Nephron progenitor cell (in vitro differentiated cells): ENCODE measurements at regions not wholly inside any gene's neighbourhood (a gene's known extent, or its start where the extent isn't known, plus 50 kb on each side); places are given as distances from the start of the nearest gene placed in this dataset.
"Not testable (repeated sequence)": the region's sequence is repeated elsewhere in the genome, so short reads cannot be mapped to it uniquely, and the experiment has no call there.

Source experiments
- DNase-seq: peaks from one replicate; pipeline ENCODE4 v3.0.0; 2021
- H3K27ac Mint-ChIP-seq: 2 replicates; pipeline ENCODE4 v1.8.0; 2021; ENCODE audit warnings: mild to moderate bottlenecking, moderate library complexity, mixed read lengths
- H3K27me3 Mint-ChIP-seq: 2 replicates; pipeline ENCODE4 v1.8.0; 2021; ENCODE audit warnings: mild to moderate bottlenecking, low read depth, mixed read lengths; ENCODE audit not compliant: poor library complexity
- H3K36me3 Mint-ChIP-seq: 2 replicates; pipeline ENCODE4 v1.8.0; 2021; ENCODE audit warnings: low read depth, mixed read lengths
- H3K4me1 Mint-ChIP-seq: 2 replicates; pipeline ENCODE4 v1.8.0; 2021; ENCODE audit warnings: mixed read lengths
- H3K4me3 Mint-ChIP-seq: 2 replicates; pipeline ENCODE4 v1.8.0; 2021; ENCODE audit warnings: mild to moderate bottlenecking, moderate library complexity, mixed read lengths
- H3K9me3 Mint-ChIP-seq: 2 replicates; pipeline ENCODE4 v1.8.0; 2021; ENCODE audit warnings: mild to moderate bottlenecking, moderate library complexity, mixed read lengths
- CTCF ChIP-seq: fragments of 200-600 bp; sonication (generic); IDR thresholded peaks from 2 replicates; pipeline ENCODE4 v1.5.0; 2021; ENCODE audit warnings: antibody characterized with exemption

- Mint-ChIP-seq H3K27ac (no peak overlapping the region), H3K4me3 (no peak overlapping the region), H3K27me3 (peaks cover 18% of the 10 kb centered on the region), H3K4me1 (peaks cover 12% of the 10 kb centered on the region), H3K9me3 (peaks cover 6% of the 10 kb centered on the region), H3K36me3 (peaks cover 4% of the 10 kb centered on the region)
- no peak for TF ChIP-seq CTCF
- no peak for DNase-seq
Measured at GRCh38 chr12:107514887-107515445, 170.6 kb upstream of the PWP1 start.

GRCh38 chr12:107515446-107515958 lies 170.1 kb upstream of the PWP1 start:
- Mint-ChIP-seq H3K27me3 (peaks cover 14% of the 10 kb centered on the region), H3K36me3 (peaks cover 7% of the 10 kb centered on the region), H3K27ac (no peak overlapping the region), H3K4me1 (peaks cover 13% of the 10 kb centered on the region), H3K4me3 (no peak overlapping the region), H3K9me3 (peaks cover 6% of the 10 kb centered on the region)
- no peak for TF ChIP-seq CTCF
- no peak for DNase-seq

- not testable (repeated sequence) for H3K9me3 Mint-ChIP-seq, H3K4me3 Mint-ChIP-seq, DNase-seq, H3K27ac Mint-ChIP-seq
- H3K4me1 Mint-ChIP-seq: peaks cover 13% of the 10 kb centered on the region
- H3K27me3 Mint-ChIP-seq: peaks cover 13% of the 10 kb centered on the region
- H3K36me3 Mint-ChIP-seq: peaks cover 22% of the 10 kb centered on the region
Measured at GRCh38 chr12:107517816-107518215, 167.8 kb upstream of the PWP1 start.

GRCh38 chr12:107518868-107519267 lies 166.7 kb upstream of the PWP1 start:
- Mint-ChIP-seq H3K4me1 (peaks cover 18% of the 10 kb centered on the region), H3K36me3 (peaks cover 22% of the 10 kb centered on the region), H3K27me3 (peaks cover 8% of the 10 kb centered on the region), H3K27ac (no peak overlapping the region), H3K4me3 (no peak overlapping the region), H3K9me3 (peaks cover 6% of the 10 kb centered on the region)
- DNase-seq: no peak
- no peak for TF ChIP-seq CTCF

- no peak for TF ChIP-seq CTCF
- no peak for DNase-seq
- no peak overlapping the region for H3K27ac Mint-ChIP-seq
- H3K4me1 Mint-ChIP-seq: peaks cover 18% of the 10 kb centered on the region
- H3K36me3 Mint-ChIP-seq: peaks cover 22% of the 10 kb centered on the region
- no peak overlapping the region for H3K4me3 Mint-ChIP-seq
- H3K9me3 Mint-ChIP-seq: peaks cover 6% of the 10 kb centered on the region
- peaks cover 11% of the 10 kb centered on the region for H3K27me3 Mint-ChIP-seq
Measured at GRCh38 chr12:107519906-107520859, 165.4 kb upstream of the PWP1 start.

GRCh38 chr12:107521826-107522355 lies 163.7 kb upstream of the PWP1 start:
- TF ChIP-seq CTCF: no peak
- Mint-ChIP-seq H3K36me3 (peaks cover 18% of the 10 kb centered on the region), H3K9me3 (peaks cover 6% of the 10 kb centered on the region), H3K4me1 (peaks cover 20% of the 10 kb centered on the region), H3K27ac (no peak overlapping the region), H3K27me3 (peaks cover 11% of the 10 kb centered on the region), H3K4me3 (no peak overlapping the region)
- no peak for DNase-seq
